ENCODE measurements at regions not wholly inside any gene's neighbourhood (a gene's known extent, or its start where the extent isn't known, plus 50 kb on each side); places are given as distances from the start of the nearest gene placed in this dataset.

- TF ChIP-seq CTCF (IDR thresholded peaks at IDR 0.05) (no peak), POLR2A (IDR thresholded peaks at IDR 0.05) (no peak)
These were observed 175.8 kb downstream of the QDPR start for GRCh38 chr4:17336069-17336468.

Measured in stomach (tissue), 4 donors.